NCI-H146 (cell line): ENCODE measurements at regions not wholly inside any gene's neighbourhood (a gene's known extent, or its start where the extent isn't known, plus 50 kb on each side); places are given as distances from the start of the nearest gene placed in this dataset.
A peak's percentile ranks its signal among the peaks of the same experiment; 100 is the strongest.
"Not testable (repeated sequence)": the region's sequence is repeated elsewhere in the genome, so short reads cannot be mapped to it uniquely, and the experiment has no call there.

ENCODE experiments used
- DNase-seq: peaks from one replicate; lab custom pipeline; 2025; lab: John Stamatoyannopoulos, UW

- no peak for DNase-seq
Measured at GRCh38 chr4:149870008-149870407, 54.4 kb upstream of the IQCM start.

GRCh38 chr4:149881744-149882143 is 66.1 kb upstream of the IQCM start:
- no peak for DNase-seq

- no peak for DNase-seq
Measured at GRCh38 chr4:149882251-149882650, 66.6 kb upstream of the IQCM start.

- no peak for DNase-seq
Measured at GRCh38 chr4:149884046-149884445, 68.4 kb upstream of the IQCM start.

GRCh38 chr4:149884529-149885181 is 69.0 kb upstream of the IQCM start:
- no peak for DNase-seq

GRCh38 chr4:149885896-149886295 is 70.3 kb upstream of the IQCM start:
- DNase-seq = no peak

GRCh38 chr4:149886786-149887490 is 71.3 kb upstream of the IQCM start:
- no peak for DNase-seq

- no peak for DNase-seq
Measured at GRCh38 chr4:149889991-149890390, 74.3 kb upstream of the IQCM start.

GRCh38 chr4:149890531-149890930 is 74.9 kb upstream of the IQCM start:
- no peak for DNase-seq

- DNase-seq = no peak
Measured at GRCh38 chr4:149891426-149891825, 75.8 kb upstream of the IQCM start.

GRCh38 chr4:149896432-149896831 is 80.8 kb upstream of the IQCM start:
- no peak for DNase-seq

GRCh38 chr4:149897783-149898182 is 82.1 kb upstream of the IQCM start:
- no peak for DNase-seq

GRCh38 chr4:149901128-149901527 is 85.5 kb upstream of the IQCM start:
- DNase-seq = no peak

GRCh38 chr4:149902242-149902641 is 86.6 kb upstream of the IQCM start:
- no peak for DNase-seq

GRCh38 chr4:149910177-149910576 is 94.5 kb upstream of the IQCM start:
- no peak for DNase-seq

GRCh38 chr4:149910604-149911350 is 95.1 kb upstream of the IQCM start:
- DNase-seq = no peak

- DNase-seq = no peak
Measured at GRCh38 chr4:149911354-149911753, 95.7 kb upstream of the IQCM start.

- no peak for DNase-seq
Measured at GRCh38 chr4:149912000-149912399, 96.4 kb upstream of the IQCM start.

- DNase-seq = peak; percentile 14
Measured at GRCh38 chr4:149914119-149915115, 98.8 kb upstream of the IQCM start.

GRCh38 chr4:149915735-149916134 is 100.1 kb upstream of the IQCM start:
- not testable (repeated sequence) for DNase-seq

- DNase-seq = no peak
Measured at GRCh38 chr4:149923736-149924135, 108.1 kb upstream of the IQCM start.

- DNase-seq = no peak
Measured at GRCh38 chr4:149927514-149927913, 111.9 kb upstream of the IQCM start.
